Activated naive CD4-positive, alpha-beta T cell (primary cell): ENCODE measurements at regions not wholly inside any gene's neighbourhood (a gene's known extent, or its start where the extent isn't known, plus 50 kb on each side); places are given as distances from the start of the nearest gene placed in this dataset.

Experiments
- DNase-seq, 4 experiments: peaks; one replicate each; lab custom pipeline; 2025; lab: John Stamatoyannopoulos, UW

DNA sequence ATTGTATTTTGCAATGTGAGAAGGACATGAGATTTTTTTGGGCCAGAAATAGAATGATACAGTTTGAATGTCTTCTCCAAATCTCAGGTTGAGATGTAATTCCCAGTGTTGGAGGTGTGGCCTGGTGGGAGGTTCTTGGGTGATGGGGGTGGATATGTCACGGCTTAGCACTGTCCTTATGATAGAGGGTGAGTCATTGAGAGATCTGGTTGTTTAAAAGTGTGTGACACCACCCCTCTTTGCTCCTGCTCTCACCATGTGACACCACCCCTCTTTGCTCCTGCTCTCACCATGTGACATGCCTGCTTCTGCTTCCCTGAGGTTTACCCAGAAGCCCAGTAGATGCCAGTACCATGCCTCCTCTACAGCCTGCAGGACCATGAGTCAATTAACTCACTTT, 1226.9 kb downstream of the PCDH7 start:
- DNase-seq: no peak

- no peak for DNase-seq
Measured at GRCh38 chr4:31949045-31949444, 1228.9 kb downstream of the PCDH7 start.

- no peak for DNase-seq
Measured at GRCh38 chr4:31955346-31955745, 1235.2 kb downstream of the PCDH7 start.

GRCh38 chr4:31959972-31960371, 1239.8 kb downstream of the PCDH7 start:
- no peak for DNase-seq

GRCh38 chr4:31964685-31965084, 1244.5 kb downstream of the PCDH7 start:
- no peak for DNase-seq

- no peak for DNase-seq
Measured at GRCh38 chr4:31968842-31969241, 1248.7 kb downstream of the PCDH7 start.

DNA sequence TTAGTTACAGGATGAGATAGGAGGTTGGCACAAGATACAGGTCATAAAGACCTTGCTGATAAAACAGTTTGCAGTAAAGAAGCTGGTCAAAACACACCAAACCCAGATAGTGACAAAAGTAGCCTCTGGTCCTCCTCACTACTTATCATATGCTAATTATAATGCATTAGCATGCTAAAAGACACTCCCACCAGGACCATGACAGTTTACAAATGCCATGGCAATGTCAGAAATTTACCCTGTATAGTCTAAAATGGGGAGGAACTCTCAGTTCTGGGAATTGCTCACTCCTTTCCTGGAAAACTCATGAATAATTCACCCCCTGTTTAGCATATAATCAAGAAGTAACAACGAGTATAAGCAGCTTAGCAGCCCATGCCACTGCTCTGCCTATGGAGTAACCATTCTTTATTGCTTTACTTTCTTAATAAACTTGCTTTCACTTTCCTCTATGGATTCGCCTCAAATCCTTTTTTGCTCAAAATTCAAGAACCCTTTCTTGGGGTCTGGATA, 1254.4 kb downstream of the PCDH7 start:
- DNase-seq: no peak

GRCh38 chr4:31979988-31980387, 1259.8 kb downstream of the PCDH7 start:
- no peak for DNase-seq

GRCh38 chr4:31983246-31983645, 1263.1 kb downstream of the PCDH7 start:
- no peak for DNase-seq

GRCh38 chr4:31983677-31984076, 1263.5 kb downstream of the PCDH7 start:
- no peak for DNase-seq

DNA sequence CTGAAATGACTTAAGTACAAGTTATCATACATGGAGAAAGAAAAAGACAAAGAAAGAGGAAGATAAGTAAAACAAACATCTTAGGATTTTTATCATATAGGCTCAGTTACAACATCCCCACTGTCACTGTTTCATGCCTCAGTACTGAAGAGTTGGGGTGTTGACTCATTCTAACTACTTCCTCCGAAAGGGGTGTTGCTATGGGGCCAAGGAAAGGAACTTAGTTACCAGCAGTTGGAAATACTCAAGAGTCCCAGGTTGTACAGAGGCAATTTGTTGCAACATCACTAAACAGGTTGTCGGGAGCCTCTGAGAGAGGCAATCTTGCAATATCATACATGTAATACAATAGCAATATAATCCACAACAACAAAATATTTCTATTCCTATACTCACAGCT, 1264.7 kb downstream of the PCDH7 start:
- DNase-seq: no peak

- DNase-seq: no peak
Measured at GRCh38 chr4:31995943-31996901, 1276.1 kb downstream of the PCDH7 start.

- no peak for DNase-seq
Measured at GRCh38 chr4:31998807-31999206, 1278.6 kb downstream of the PCDH7 start.

GRCh38 chr4:31999848-32000247, 1279.7 kb downstream of the PCDH7 start:
- DNase-seq: no peak

DNA sequence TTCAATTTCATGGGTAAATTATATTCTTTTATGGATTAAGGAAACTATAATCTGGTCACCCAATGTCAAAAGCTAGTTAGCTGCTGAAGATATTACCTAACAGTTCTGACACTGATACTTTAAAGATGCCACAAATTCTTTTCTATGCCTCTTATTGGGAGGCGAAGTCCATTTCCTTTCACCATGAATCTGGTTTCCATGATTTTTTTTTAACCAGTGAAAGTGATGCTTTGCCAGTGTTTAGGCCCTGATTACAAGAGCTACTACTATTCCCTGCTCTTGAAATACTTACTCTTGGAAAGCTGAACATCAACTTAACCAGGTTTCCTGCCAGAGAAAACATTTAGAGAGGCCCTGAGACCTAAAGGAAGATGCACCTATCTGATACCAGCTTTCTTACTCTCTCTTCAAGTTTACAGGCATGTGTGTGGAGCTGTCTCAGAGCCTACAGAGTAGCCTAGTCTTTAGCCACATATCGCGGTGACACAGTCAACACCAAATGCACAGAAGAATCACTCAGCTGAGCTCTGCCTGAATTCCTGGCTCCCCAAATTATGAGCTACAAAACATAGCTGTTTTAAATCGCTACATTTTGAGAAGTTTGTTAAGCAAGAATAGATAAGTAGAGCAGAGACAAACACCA, 1280.8 kb downstream of the PCDH7 start:
- DNase-seq: no peak

DNA sequence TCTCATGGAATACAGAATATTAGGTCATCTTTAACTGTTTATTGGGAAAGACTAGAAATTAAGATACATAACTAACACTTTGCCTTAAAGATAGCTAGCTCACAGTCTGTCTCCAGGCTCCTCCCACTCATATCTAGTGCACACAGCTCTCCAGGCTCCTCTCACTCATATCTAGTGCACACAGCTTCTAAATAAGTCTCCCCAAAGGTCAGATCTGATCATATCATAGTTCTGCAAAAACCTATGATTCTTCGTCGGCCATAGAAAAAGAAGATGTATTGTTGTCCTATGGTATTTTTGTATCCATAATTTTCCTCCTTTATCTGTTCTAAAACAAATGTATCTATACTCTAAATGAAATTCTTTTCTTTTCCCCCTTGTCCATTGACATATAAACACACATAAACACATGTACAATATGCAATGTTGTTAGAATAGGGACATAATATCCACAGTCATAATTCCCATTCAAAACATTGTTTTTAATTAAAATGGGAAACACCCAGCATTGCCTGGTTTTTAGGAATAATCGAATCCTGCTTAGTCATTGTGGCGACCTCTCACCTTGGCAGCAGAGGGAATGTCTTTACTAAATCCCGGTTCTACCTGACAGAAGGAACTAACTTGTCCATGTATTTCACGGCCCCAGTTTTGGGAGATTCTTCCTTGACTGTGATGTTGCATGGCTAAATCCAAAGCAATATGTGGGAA, 1282.0 kb downstream of the PCDH7 start:
- no peak for DNase-seq

DNA sequence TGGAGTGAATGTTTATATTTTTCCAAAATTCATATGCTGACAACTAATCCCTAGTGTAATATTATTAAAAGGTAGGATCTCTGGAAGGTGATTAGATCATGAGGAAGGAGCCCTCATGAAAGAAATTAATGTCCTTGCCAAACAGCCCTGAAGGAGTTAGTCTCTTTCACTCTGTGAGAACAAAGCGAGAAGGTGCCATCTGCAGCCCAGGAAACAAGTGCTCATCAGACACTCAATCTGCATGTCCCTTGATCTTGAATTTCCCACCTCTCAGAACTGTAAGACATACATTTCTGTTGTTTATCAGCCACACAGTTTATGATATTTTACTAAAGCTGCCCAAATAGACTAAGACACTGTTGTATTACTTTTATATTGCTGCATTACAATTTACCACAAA, 1283.4 kb downstream of the PCDH7 start:
- no peak for DNase-seq

DNA sequence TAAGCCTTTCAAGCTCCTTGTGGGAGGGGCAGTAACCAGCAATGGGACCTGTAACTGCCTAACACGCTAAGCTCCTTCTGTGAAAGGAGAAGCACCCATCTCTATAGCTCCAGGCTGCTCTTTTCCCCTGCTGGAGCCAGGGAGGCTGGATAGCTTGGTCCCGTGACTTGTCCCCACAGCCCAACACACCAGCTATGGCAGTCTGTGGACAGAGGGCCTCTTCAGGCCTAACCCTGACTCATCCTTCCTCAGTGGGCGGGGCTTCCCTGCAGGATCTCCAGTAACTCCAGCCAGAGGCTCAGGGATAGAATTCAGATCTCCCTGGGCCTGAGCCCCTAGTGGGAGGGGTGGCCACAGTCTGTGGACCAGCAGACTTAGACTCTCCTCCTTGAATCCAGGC, 1290.1 kb downstream of the PCDH7 start:
- no peak for DNase-seq

DNA sequence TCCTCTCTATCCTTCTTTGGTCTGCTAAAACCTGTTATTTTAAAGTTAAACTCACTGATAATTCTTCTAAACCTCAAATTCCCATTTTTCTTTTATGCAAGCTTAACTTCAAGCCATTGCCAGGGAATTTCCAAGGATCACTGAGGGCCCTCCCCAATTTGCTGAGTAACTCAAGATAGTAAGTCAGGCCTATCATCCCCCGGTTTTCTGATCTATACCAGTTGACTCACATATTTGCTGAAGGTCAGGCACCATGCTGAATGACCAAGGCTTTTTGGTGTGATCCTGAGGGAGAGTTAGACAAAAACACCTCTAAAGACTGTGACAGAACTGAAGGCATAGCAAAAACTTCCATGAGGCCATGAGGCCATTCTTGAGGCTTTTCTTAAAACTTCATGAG, 1301.9 kb downstream of the PCDH7 start:
- DNase-seq: no peak

GRCh38 chr4:32025851-32026459, 1305.8 kb downstream of the PCDH7 start:
- no peak for DNase-seq

GRCh38 chr4:32030406-32030805, 1310.2 kb downstream of the PCDH7 start:
- DNase-seq: no peak

DNA sequence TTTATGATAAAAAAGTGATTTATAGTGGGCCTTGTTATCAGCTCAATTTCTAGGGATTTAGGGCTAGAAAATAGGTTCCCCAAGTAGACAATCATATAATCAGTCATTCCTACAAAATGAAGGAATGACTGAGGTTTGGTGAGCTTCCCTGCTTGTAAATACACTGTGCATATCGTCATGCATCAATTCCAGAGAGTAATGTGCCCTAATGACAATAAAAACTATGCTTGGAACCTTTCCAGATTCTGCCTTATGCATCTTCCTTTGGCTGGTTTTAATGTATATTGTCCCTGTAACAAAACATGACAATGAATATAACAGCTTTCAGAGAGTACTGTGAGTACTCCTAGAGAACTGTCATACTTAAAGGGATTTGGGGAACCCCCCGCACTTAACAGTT, 1310.9 kb downstream of the PCDH7 start:
- no peak for DNase-seq
